Occipital lobe (tissue), 1 donor: ENCODE measurements at regions not wholly inside any gene's neighbourhood (a gene's known extent, or its start where the extent isn't known, plus 50 kb on each side); places are given as distances from the start of the nearest gene placed in this dataset.

Experiments used
- DNase-seq: peaks from one replicate; lab custom pipeline; 2025; lab: John Stamatoyannopoulos, UW

- no peak for DNase-seq
These were observed 316.8 kb downstream of the VPS13C start for GRCh38 chr15:61743345-61743909.

- no peak for DNase-seq
These were observed 317.7 kb downstream of the VPS13C start for GRCh38 chr15:61742591-61742990.

GRCh38 chr15:61736790-61737189, 323.5 kb downstream of the VPS13C start:
- no peak for DNase-seq

- no peak for DNase-seq
These were observed 329.1 kb downstream of the VPS13C start for GRCh38 chr15:61731099-61731498.

- no peak for DNase-seq
These were observed 330.6 kb downstream of the VPS13C start for GRCh38 chr15:61729646-61730045.

GRCh38 chr15:61726166-61726565, 334.1 kb downstream of the VPS13C start:
- DNase-seq, result no peak

GRCh38 chr15:61725251-61725650, 335.0 kb downstream of the VPS13C start:
- no peak for DNase-seq

GRCh38 chr15:61724251-61724939, 335.9 kb downstream of the VPS13C start:
- no peak for DNase-seq

GRCh38 chr15:61721418-61721817, 338.8 kb downstream of the VPS13C start:
- DNase-seq, result no peak

GRCh38 chr15:61720197-61720704, 340.0 kb downstream of the VPS13C start:
- no peak for DNase-seq

GRCh38 chr15:61715082-61715481, 345.2 kb downstream of the VPS13C start:
- no peak for DNase-seq

- DNase-seq, result no peak
These were observed 348.0 kb downstream of the VPS13C start for GRCh38 chr15:61712129-61712759.

- no peak for DNase-seq
These were observed 357.8 kb downstream of the VPS13C start for GRCh38 chr15:61702224-61703020.

GRCh38 chr15:61701455-61701854, 358.8 kb downstream of the VPS13C start:
- no peak for DNase-seq

- DNase-seq, result no peak
These were observed 359.4 kb downstream of the VPS13C start for GRCh38 chr15:61700803-61701202.

GRCh38 chr15:61697796-61698195, 362.5 kb downstream of the VPS13C start:
- DNase-seq, result no peak

GRCh38 chr15:61689067-61689466, 371.2 kb downstream of the VPS13C start:
- DNase-seq, result no peak

- DNase-seq, result no peak
These were observed 372.6 kb downstream of the VPS13C start for GRCh38 chr15:61687651-61688050.

- DNase-seq, result no peak
These were observed 373.1 kb downstream of the VPS13C start for GRCh38 chr15:61687124-61687523.

- DNase-seq, result no peak
These were observed 374.3 kb downstream of the VPS13C start for GRCh38 chr15:61685971-61686370.

GRCh38 chr15:61685534-61685933, 374.7 kb downstream of the VPS13C start:
- DNase-seq, result no peak
